Muscle of leg (tissue), 3 donors: ENCODE measurements at regions not wholly inside any gene's neighbourhood (a gene's known extent, or its start where the extent isn't known, plus 50 kb on each side); places are given as distances from the start of the nearest gene placed in this dataset.

Experiments
- DNase-seq: peaks from one replicate; pipeline ENCODE4 v3.0.0; 2013
- H3K27ac ChIP-seq: one replicate; pipeline ENCODE4 v1.5.1; 2013; ENCODE audit warnings: mild to moderate bottlenecking, low read length, control low read depth
- H3K27me3 ChIP-seq: one replicate; pipeline ENCODE4 v1.6.1; 2013; ENCODE audit warnings: low read length; ENCODE audit not compliant: control insufficient read depth, insufficient read depth
- H3K36me3 ChIP-seq: one replicate; pipeline ENCODE4 v1.6.1; 2013; ENCODE audit warnings: low read length; ENCODE audit not compliant: control insufficient read depth, insufficient read depth
- H3K4me1 ChIP-seq: one replicate; pipeline ENCODE4 v1.6.1; 2013; ENCODE audit warnings: low read length; ENCODE audit not compliant: control insufficient read depth, insufficient read depth
- H3K4me3 ChIP-seq: one replicate; pipeline ENCODE4 v1.5.1; 2013; ENCODE audit warnings: low read length, control low read depth
- H3K9me3 ChIP-seq: replicated peaks from 2 replicates; pipeline ENCODE4 v1.6.1; 2013; ENCODE audit warnings: low read depth, low read length; ENCODE audit not compliant: control insufficient read depth
- WGBS: methylation state at CpG from one replicate; pipeline ENCODE4 v1.1.5; 2013; ENCODE audit warnings: missing lambda C conversion rate; ENCODE audit not compliant: insufficient coverage; 5-methylcytosine and 5-hydroxymethylcytosine counted together

DNA sequence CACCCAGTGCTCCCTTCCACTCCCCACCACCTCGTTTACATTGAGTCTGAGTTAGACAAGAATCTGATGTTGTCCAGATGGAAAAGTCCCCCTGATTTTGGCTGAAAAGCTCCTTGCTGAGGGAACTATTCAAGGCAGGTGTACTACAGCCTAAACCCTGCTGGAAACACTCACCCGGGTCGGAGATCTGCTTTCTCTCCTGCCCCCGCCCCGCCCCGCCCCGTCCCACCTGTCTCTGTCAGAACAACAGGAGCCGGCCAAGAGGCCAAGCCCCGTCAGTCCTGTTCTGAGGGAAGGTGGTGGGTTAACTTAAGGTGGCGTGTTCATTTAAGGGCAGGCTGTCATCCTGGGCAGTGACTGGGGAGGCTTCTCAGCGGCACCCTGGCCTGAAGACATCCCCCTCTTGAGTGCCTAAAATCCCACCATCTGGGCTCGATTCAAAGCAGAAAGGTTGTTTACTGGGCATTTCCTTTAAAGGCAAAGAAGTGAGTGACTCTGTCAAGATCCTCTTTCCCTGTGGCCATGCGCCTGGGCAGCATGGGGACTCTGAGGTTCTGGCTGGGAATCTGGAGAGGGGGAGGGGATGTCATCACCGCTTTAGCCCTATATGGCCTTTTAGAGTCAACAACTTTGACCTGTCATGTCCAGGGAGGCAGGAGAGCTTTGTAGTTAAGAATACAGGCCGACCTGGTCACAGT, 71.1 kb upstream of the NEURL1B start:
- Histone ChIP-seq H3K27ac (peak overlapping the region; percentile 20), H3K27me3 (peaks cover 2% of the 10 kb centered on the region), H3K36me3 (no peaks in the 10 kb centered on the region), H3K9me3 (peaks cover 3% of the 10 kb centered on the region), H3K4me1 (peaks cover 47% of the 10 kb centered on the region), H3K4me3 (no peak overlapping the region)
- 32% methylated on average over 5 of the region's 15 CpGs for WGBS
- no peak for DNase-seq

DNA sequence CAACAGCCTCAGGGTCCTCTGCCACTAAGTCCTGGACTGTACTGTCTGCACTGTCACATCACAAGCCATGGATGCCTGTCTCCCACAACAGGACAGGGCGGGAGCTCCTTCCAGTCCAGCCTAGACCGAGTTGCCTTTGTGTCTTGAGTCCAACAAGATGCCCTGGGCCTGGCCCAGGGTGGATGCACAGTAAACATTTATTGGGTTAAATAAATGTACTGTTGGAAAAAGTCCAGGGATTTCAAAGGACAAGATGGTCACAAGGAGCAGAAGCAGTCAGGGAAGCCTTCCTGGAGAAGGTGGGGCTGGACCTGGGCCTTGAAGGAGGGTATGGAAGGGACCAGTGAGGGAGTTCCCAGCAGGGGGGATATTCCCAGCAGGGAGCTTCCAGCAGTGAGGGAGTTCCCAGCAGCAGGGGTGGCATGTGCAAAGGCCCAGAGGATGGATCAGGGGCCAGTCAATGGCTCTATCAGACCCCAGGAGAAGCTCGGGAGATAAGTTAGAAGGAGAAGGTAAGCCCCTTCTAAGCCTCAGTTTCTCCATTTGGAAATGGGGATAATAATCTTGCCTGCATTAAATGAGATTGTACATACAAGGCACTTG, 72.7 kb upstream of the NEURL1B start:
- Histone ChIP-seq H3K27me3 (peaks cover 2% of the 10 kb centered on the region), H3K36me3 (no peaks in the 10 kb centered on the region), H3K4me3 (no peak overlapping the region), H3K27ac (no peak overlapping the region), H3K9me3 (peaks cover 1% of the 10 kb centered on the region), H3K4me1 (peaks cover 36% of the 10 kb centered on the region)
- 60% methylated on average over 1 of the region's 3 CpGs for WGBS
- DNase-seq: no peak

DNA sequence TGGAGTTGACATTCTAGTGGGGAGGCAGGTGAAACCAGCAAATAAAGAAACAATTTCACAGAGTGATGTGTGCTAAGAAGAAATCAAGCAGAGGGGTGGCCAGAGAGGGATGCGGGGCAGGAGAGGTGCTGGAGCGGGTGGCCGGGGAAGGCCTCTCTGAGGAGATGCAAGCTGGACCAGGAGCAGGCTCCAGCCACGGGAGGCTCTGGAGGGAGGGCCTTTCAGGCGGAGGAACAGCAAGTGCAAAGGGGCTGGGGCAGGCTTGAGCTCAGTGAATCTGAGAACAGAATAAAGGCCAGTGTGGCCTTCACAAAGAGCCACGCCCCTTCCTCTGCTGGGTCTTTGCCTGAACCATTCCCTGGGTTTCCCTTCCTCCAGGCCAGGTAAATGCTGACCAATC, 73.2 kb upstream of the NEURL1B start:
- Histone ChIP-seq H3K36me3 (no peaks in the 10 kb centered on the region), H3K4me1 (peaks cover 31% of the 10 kb centered on the region), H3K27ac (no peak overlapping the region), H3K27me3 (peaks cover 2% of the 10 kb centered on the region), H3K4me3 (no peak overlapping the region), H3K9me3 (no peaks in the 10 kb centered on the region)
- 97% methylated on average over 5 of the region's 6 CpGs for WGBS
- DNase-seq: no peak

DNA sequence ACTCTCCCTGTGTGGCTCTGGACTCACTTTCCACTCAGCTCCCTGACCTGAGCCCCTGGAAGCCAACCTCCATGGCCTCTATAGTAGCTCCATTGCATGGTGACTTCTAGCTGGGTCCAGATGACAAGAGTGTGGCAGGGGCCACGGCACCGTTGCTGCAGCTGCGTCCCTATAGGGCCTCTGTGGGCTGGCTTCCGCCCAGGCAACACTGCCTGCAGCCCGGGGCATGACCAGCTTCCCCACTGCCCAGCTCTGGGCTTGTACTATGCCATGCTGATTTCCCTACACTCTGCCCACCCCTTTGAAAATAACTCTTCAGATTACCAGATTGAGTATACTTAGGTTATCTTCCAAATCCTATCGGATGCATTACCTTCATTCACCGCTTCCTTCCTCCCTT, 73.8 kb upstream of the NEURL1B start:
- Histone ChIP-seq H3K27me3 (peaks cover 2% of the 10 kb centered on the region), H3K36me3 (no peaks in the 10 kb centered on the region), H3K27ac (no peak overlapping the region), H3K4me1 (peaks cover 27% of the 10 kb centered on the region), H3K9me3 (no peaks in the 10 kb centered on the region), H3K4me3 (no peak overlapping the region)
- DNase-seq: no peak
- WGBS: 86% methylated on average over 7 of the region's 7 CpGs

DNA sequence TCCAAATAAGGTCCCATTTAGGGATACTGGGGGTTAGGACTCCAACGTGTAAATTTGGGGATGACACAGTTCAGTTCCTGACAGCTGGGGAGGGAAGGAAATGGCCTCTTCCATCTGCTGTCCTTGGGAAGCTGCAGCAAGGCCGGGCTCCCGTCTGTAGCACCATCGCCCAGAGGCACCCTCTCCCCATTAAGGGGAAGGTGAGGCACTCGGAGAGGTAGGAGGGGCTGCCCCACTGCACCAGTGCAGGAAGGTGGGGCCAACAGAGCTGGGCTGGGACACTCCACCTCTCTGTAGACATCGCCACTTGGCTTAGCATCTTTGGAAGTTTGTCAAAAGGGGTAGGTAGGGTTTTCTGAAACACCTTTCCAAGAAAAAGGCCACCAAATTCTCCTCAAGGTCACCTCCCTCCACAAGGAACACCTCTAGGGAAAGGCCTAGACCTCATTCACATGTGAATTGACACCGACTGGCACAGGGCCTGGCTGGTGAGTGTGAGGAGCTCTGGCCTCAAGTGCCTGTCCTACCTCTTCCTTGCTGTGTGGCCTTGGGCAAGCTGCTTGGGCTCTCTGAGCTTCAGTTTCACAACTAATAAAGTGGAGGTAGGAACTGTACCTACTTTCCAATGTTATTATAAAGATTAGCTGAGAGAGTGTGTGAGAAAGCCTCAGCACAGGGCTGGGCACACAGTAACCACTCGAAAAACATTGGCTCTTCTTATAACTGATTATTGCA, 75.0 kb upstream of the NEURL1B start:
- no peak for DNase-seq
- H3K4me3 ChIP-seq: no peak overlapping the region
- H3K36me3 ChIP-seq: no peaks in the 10 kb centered on the region
- WGBS: 17% methylated on average over 1 of the region's 8 CpGs
- peaks cover 20% of the 10 kb centered on the region for H3K4me1 ChIP-seq
- peaks cover 2% of the 10 kb centered on the region for H3K27me3 ChIP-seq
- H3K27ac ChIP-seq: no peak overlapping the region
- H3K9me3 ChIP-seq: no peaks in the 10 kb centered on the region

DNA sequence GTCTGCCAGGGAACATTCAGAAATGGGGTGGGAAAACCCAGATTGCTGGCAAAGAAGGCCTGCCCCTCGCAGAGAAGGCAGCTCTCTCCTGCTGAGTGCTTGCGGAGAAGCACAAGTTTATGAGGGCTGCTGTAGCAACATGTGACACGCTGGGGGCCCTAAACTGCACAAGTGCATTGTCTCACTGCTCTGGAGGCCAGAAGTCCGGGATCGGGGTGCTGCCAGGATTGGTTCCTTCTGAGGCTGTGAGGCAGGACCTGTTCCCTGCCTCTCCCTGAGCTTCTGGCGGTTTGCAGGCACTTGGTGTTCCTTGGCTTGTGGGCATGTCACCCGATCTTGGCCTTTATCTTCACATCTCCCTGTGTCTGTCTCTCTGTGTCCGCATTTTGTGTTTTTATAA, 75.6 kb upstream of the NEURL1B start:
- 50% methylated on average over 5 of the region's 8 CpGs for WGBS
- H3K36me3 ChIP-seq: no peaks in the 10 kb centered on the region
- peaks cover 17% of the 10 kb centered on the region for H3K4me1 ChIP-seq
- DNase-seq: no peak
- no peak overlapping the region for H3K4me3 ChIP-seq
- H3K9me3 ChIP-seq: no peaks in the 10 kb centered on the region
- peaks cover 2% of the 10 kb centered on the region for H3K27me3 ChIP-seq
- H3K27ac ChIP-seq: no peak overlapping the region

DNA sequence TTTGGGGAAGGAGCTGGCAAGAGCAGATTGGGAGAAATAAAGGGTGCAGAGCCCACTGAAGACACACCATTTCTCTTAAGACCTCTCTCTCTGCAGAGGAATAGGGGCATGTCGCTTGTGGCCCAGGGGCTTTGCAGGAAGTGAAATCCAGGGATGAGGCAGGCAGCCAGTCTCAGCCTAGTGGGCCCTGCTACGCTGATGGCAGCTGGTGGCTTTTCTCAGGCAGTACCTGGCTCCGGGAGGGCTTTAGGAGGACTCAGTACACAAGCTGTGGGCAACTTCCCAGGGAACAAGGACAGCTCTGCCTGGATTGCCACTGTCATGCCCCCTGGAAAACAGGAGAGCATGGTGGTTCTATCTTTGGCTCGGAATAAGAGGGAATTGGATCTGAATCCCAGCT, 76.2 kb upstream of the NEURL1B start:
- Histone ChIP-seq H3K36me3 (no peaks in the 10 kb centered on the region), H3K9me3 (no peaks in the 10 kb centered on the region), H3K27me3 (peaks cover 2% of the 10 kb centered on the region), H3K4me1 (peaks cover 12% of the 10 kb centered on the region), H3K4me3 (no peak overlapping the region), H3K27ac (no peak overlapping the region)
- DNase-seq: no peak
- 70% methylated on average over 2 of the region's 4 CpGs for WGBS

DNA sequence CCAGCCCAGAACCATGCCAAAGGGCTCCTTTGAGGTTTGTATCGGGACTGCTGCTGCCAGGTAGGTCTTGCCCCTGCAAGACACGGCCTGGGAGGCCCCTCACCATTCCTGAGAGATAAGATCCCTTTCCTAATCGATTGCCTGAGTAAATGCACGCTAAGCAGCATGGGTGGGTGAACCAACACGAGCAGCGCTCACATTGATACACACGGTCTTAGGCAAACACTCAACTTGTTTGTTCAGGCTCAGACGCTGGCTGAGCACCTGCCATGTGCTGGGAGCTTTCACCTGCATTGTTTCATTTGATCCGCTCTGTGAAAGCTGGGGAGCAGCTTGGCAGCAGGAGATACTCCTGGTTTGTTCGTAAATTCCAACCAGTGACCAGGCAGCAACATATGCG, 76.9 kb upstream of the NEURL1B start:
- Histone ChIP-seq H3K4me1 (peaks cover 13% of the 10 kb centered on the region), H3K27me3 (peaks cover 2% of the 10 kb centered on the region), H3K27ac (no peak overlapping the region), H3K36me3 (no peaks in the 10 kb centered on the region), H3K9me3 (no peaks in the 10 kb centered on the region), H3K4me3 (no peak overlapping the region)
- 63% methylated on average over 11 of the region's 11 CpGs for WGBS
- no peak for DNase-seq

DNA sequence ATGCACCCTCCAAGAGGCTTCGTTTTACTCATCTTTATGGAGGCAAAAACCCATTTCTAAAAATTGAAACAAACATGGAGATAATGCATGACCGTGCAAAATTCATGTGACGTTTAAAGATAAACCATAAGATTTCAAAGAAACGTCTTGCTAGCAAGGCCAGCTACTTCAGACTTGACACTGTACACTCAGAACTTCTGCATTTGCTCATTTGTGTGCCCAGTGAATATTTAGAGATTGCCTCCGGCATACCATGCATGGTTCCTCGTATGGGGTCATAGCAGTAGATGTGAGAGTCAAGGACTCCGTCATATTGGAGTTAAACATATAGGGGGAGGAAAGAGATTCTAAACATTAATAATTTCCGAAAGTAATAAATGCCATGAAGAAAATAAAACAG, 78.6 kb upstream of the NEURL1B start:
- H3K27ac ChIP-seq: no peak overlapping the region

DNA sequence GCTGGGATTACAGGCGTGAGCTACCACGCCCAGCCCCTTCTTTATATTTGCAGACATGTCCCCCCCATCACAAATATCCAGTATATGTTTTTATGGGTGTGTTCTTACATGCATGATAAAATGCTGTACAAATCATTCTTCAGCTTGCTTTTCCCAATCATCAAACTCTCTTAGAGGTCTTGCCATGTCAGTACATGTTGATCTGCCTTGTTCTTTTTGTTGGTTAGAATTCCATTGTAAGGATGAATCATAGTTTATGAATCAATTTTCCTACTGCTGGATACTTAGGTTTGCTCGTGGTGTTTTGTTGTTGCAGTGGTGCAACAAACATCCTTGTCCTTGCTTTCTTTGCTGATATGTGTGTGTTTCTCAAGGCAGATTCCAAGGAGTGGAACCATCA, 79.9 kb upstream of the NEURL1B start:
- peaks cover 37% of the 10 kb centered on the region for H3K4me1 ChIP-seq
- peaks cover 5% of the 10 kb centered on the region for H3K27me3 ChIP-seq
- H3K4me3 ChIP-seq: no peak overlapping the region
- H3K9me3 ChIP-seq: no peaks in the 10 kb centered on the region
- H3K27ac ChIP-seq: no peak overlapping the region
- DNase-seq: no peak
- no peaks in the 10 kb centered on the region for H3K36me3 ChIP-seq
- no CpG with 5 or more reads among the region's 3 CpGs for WGBS

More for the DNA sequence above, 78.6 kb upstream of the NEURL1B start:
- Histone ChIP-seq H3K36me3 (no peaks in the 10 kb centered on the region), H3K27me3 (peaks cover 5% of the 10 kb centered on the region), H3K9me3 (no peaks in the 10 kb centered on the region), H3K4me3 (no peak overlapping the region), H3K4me1 (peaks cover 28% of the 10 kb centered on the region)
- 68% methylated on average over 4 of the region's 8 CpGs for whole genome bisulfite sequencing
- no peak for DNase-seq
